Stimulated activated naive CD4-positive, alpha-beta T cell (primary cell): ENCODE measurements at regions not wholly inside any gene's neighbourhood (a gene's known extent, or its start where the extent isn't known, plus 50 kb on each side); places are given as distances from the start of the nearest gene placed in this dataset.

ENCODE experiments used
- DNase-seq, 6 experiments: peaks; one replicate each; lab custom pipeline; 2025; lab: John Stamatoyannopoulos, UW

GRCh38 chr1:56189946-56190805 is 389.2 kb downstream of the PLPP3 start:
- no peak for DNase-seq

- DNase-seq = no peak
Observed at GRCh38 chr1:56189454-56189853, 389.9 kb downstream of the PLPP3 start.

- no peak for DNase-seq
Observed at GRCh38 chr1:56188855-56189254, 390.5 kb downstream of the PLPP3 start.

GRCh38 chr1:56188221-56188620 is 391.1 kb downstream of the PLPP3 start:
- no peak for DNase-seq

- no peak for DNase-seq
Observed at GRCh38 chr1:56187405-56187804, 392.0 kb downstream of the PLPP3 start.

- DNase-seq = no peak
Observed at GRCh38 chr1:56185493-56185892, 393.9 kb downstream of the PLPP3 start.

- no peak for DNase-seq
Observed at GRCh38 chr1:56183151-56183550, 396.2 kb downstream of the PLPP3 start.

- DNase-seq = no peak
Observed at GRCh38 chr1:56180520-56181190, 398.7 kb downstream of the PLPP3 start.

- DNase-seq = no peak
Observed at GRCh38 chr1:56179543-56179942, 399.8 kb downstream of the PLPP3 start.

GRCh38 chr1:56175211-56175610 is 404.2 kb downstream of the PLPP3 start:
- DNase-seq = no peak

- DNase-seq = no peak
Observed at GRCh38 chr1:56174176-56174885, 405.0 kb downstream of the PLPP3 start.

GRCh38 chr1:56173736-56174135 is 405.6 kb downstream of the PLPP3 start:
- DNase-seq = no peak

- DNase-seq = no peak
Observed at GRCh38 chr1:56171670-56172069, 407.7 kb downstream of the PLPP3 start.

GRCh38 chr1:56170784-56171320 is 408.5 kb downstream of the PLPP3 start:
- DNase-seq = no peak

- no peak for DNase-seq
Observed at GRCh38 chr1:56169856-56170255, 409.5 kb downstream of the PLPP3 start.

GRCh38 chr1:56168176-56168575 is 411.2 kb downstream of the PLPP3 start:
- DNase-seq = no peak

- no peak for DNase-seq
Observed at GRCh38 chr1:56167596-56167995, 411.8 kb downstream of the PLPP3 start.

GRCh38 chr1:56160773-56161315 is 418.5 kb downstream of the PLPP3 start:
- no peak for DNase-seq

- no peak for DNase-seq
Observed at GRCh38 chr1:56156971-56157876, 422.1 kb downstream of the PLPP3 start.

GRCh38 chr1:56153276-56153675 is 426.1 kb downstream of the PLPP3 start:
- no peak for DNase-seq

GRCh38 chr1:56152635-56153034 is 426.7 kb downstream of the PLPP3 start:
- DNase-seq = no peak
